ENCODE measurements at regions not wholly inside any gene's neighbourhood (a gene's known extent, or its start where the extent isn't known, plus 50 kb on each side); places are given as distances from the start of the nearest gene placed in this dataset.

DNA sequence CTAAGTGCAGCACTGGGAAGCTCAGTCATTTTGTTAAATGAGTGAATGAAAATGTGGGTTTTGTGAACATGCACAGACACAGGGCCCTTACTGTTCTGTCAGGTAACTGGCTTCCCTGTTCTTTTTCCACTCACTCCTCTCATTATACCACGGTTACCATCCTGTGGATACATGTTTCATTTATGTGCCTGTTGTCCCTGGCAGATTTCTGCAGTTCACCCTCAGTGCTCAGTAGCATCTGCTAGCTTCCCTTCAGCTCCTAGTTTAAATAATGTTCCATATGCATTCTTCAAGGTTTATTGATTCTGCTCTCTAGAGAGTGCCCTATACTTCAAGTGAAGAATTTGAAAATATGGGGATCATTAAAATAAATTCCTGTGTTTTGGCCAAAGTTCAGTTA, 1634.3 kb upstream of the ADGRL3 start:
- H3K4me1 ChIP-seq (ENCODE audit: insufficient read depth, low read length): no peaks in the 10 kb centered on the region
- H2AK5ac ChIP-seq (ENCODE audit: insufficient read length, low read length): no peak overlapping the region
- H3K79me2 ChIP-seq (ENCODE audit: insufficient read depth, low read length): no peaks in the 10 kb centered on the region
- H3T11ph ChIP-seq (ENCODE audit: low read length): no peak overlapping the region
- Mint-ChIP-seq H3K9me3 (no peaks in the 10 kb centered on the region; a peak in 1 of 5 replicates), H3K4me3 (no peak overlapping the region), H3K4me1 (peaks cover 0 to under 1% of the 10 kb centered on the region in 2 experiments; a peak in 2 of 4 replicates), H3K36me3 (ENCODE audit: insufficient read depth in 1 of 3, low read depth in 3 of 3) (no peaks in the 10 kb centered on the region; a peak in 1 of 7 replicates), H3K27me3 (ENCODE audit: low read depth) (no peaks in the 10 kb centered on the region), H3K27ac (no peak overlapping the region)
- no peak for TF ChIP-seq CTCF (conservative IDR thresholded peaks at IDR 0.05)
- H3K18ac ChIP-seq (ENCODE audit: insufficient read length, low read depth, low read length): no peak overlapping the region
- no peaks in the 10 kb centered on the region for H3K27me3 ChIP-seq (ENCODE audit: insufficient read depth, low read length)
- H3K79me1 ChIP-seq (ENCODE audit: insufficient read depth, low read depth, low read length, poor library complexity, severe bottlenecking): no peaks in the 10 kb centered on the region
- no peaks in the 10 kb centered on the region for H3K23me2 ChIP-seq (ENCODE audit: insufficient read length, low read depth, low read length, poor library complexity, severe bottlenecking)
- no peak overlapping the region for H2AFZ ChIP-seq (ENCODE audit: low read length)
- no peak overlapping the region for H4K8ac ChIP-seq (replicated peaks; ENCODE audit: insufficient read length, low read depth, low read length)
- no peak overlapping the region for H3K4ac ChIP-seq (ENCODE audit: low read depth, low read length)
- H3K27ac ChIP-seq (ENCODE audit: insufficient read length, low read depth, low read length): no peak overlapping the region
- no peak overlapping the region for H2BK15ac ChIP-seq (ENCODE audit: low read depth, low read length)
- no peak overlapping the region for H4K5ac ChIP-seq (ENCODE audit: insufficient read length, low read depth, low read length)
- H4K91ac ChIP-seq (ENCODE audit: insufficient read length, low read depth, low read length): no peak overlapping the region
- H4K20me1 ChIP-seq (ENCODE audit: control insufficient read depth, insufficient read depth, insufficient read length): no peaks in the 10 kb centered on the region
- no peak overlapping the region for H3K56ac ChIP-seq (ENCODE audit: insufficient read length, low read depth, low read length)
- no peak for DNase-seq
- H3K9ac ChIP-seq (ENCODE audit: extremely low read depth, insufficient read length, low read length): no peak overlapping the region
- no peak overlapping the region for H3K23ac ChIP-seq (ENCODE audit: insufficient read length, low read depth, low read length)
- no peak overlapping the region for H2BK12ac ChIP-seq (ENCODE audit: insufficient read length, low read depth, low read length)
- WGBS (ENCODE audit: extremely low coverage, insufficient read length, low lambda C conversion rate): no CpG with 5 or more reads among the region's 1 CpG
- no peaks in the 10 kb centered on the region for H3K9me3 ChIP-seq (ENCODE audit: control insufficient read depth, low read depth, low read length)
- H3K4me2 ChIP-seq (ENCODE audit: insufficient read depth, insufficient read length, low read length): no peak overlapping the region
- H2BK120ac ChIP-seq (ENCODE audit: low read depth, low read length, poor library complexity, severe bottlenecking): no peak overlapping the region
- H2BK20ac ChIP-seq (ENCODE audit: low read depth, low read length, poor library complexity, severe bottlenecking): no peak overlapping the region
- H3K14ac ChIP-seq (ENCODE audit: insufficient read depth, low read length): no peak overlapping the region
- no peak overlapping the region for H2BK5ac ChIP-seq (ENCODE audit: insufficient read length, low read length)

Data from H9 (cell line).